B cell (primary cell): ENCODE measurements at regions not wholly inside any gene's neighbourhood (a gene's known extent, or its start where the extent isn't known, plus 50 kb on each side); places are given as distances from the start of the nearest gene placed in this dataset.

Experiments
- ATAC-seq: fragments of 200-7000 bp; cut with Tn5 transposase; one replicate; pipeline ENCODE4 v1.10.0; 2021; ENCODE audit warnings: low read depth, mild to moderate bottlenecking, moderate number of reproducible peaks, moderate library complexity
- CTCF ChIA-PET: fragments of 350-600 bp; sonication (Branson Sonifier 250); formaldehyde crosslinking; loops from one replicate; lab custom pipeline; 2021; ENCODE audit warnings: antibody characterized with exemption, inconsistent platforms; lab: Charles Lee
- POLR2A ChIA-PET: fragments of 350-600 bp; sonication (Branson Sonifier 250); formaldehyde crosslinking; loops from one replicate; lab custom pipeline; 2021; ENCODE audit warnings: antibody characterized with exemption; lab: Charles Lee
- DNase-seq: peaks from one replicate; pipeline ENCODE4 v3.0.0; 2013
- H2AFZ ChIP-seq: 2 replicates; pipeline ENCODE4 v1.6.1; 2012; ENCODE audit warnings: mild to moderate bottlenecking, low read depth, low read length; ENCODE audit not compliant: insufficient read depth, poor library complexity, severe bottlenecking
- H3K27ac ChIP-seq, 2 donors: 1 replicate in 1 of 2; 2 replicates in 1 of 2; pipeline ENCODE4 v1.5.1; 2012 to 2013; ENCODE audit warnings: low read length in 2 of 2, mild to moderate bottlenecking in 2 of 2, moderate library complexity in 1 of 2
- H3K27me3 ChIP-seq, 4 experiments: fragments of 200-600 bp in 1 of 4; sonication (generic) in 1 of 4; replicated peaks in 1 of 4; 1 replicate in 2 of 4; 2 replicates in 2 of 4; pipeline versions ENCODE4 v1.6.1 to v1.7.0; 2013 to 2016; ENCODE audit warnings: low read length in 3 of 4, mild to moderate bottlenecking in 2 of 4, mixed read lengths in 1 of 4, moderate library complexity in 1 of 4; ENCODE audit not compliant: insufficient read depth in 4 of 4, control insufficient read depth in 3 of 4; ENCODE audit errors: control extremely low read depth in 1 of 4
- H3K36me3 ChIP-seq, 2 experiments: replicated peaks in 1 of 2; 1 replicate in 1 of 2; 2 replicates in 1 of 2; pipeline versions ENCODE4 v1.6.1 to v1.7.1; 2013; ENCODE audit warnings: low read length in 1 of 2; ENCODE audit not compliant: insufficient read depth in 2 of 2, control insufficient read depth in 1 of 2; ENCODE audit errors: control extremely low read depth in 1 of 2, extremely low read depth in 1 of 2
- H3K4me1 ChIP-seq, 2 donors: fragments of 200-600 bp in 1 of 2; sonication (generic) in 1 of 2; 1 replicate in 1 of 2; 2 replicates in 1 of 2; pipeline versions ENCODE4 v1.5.1 to v1.6.1; 2013 to 2017; ENCODE audit warnings: low read length in 2 of 2; ENCODE audit not compliant: control insufficient read depth in 2 of 2, insufficient read depth in 2 of 2
- H3K4me2 ChIP-seq: replicated peaks from 2 replicates; pipeline ENCODE3; 2012; ENCODE audit warnings: mild to moderate bottlenecking, low read depth, low read length; ENCODE audit not compliant: poor library complexity, severe bottlenecking
- H3K4me3 ChIP-seq, 5 experiments: fragments of 200-600 bp in 1 of 5; sonication (generic) in 1 of 5; 1 replicate in 3 of 5; 2 replicates in 2 of 5; pipeline versions ENCODE4 v1.5.1 to v1.7.0; 2011 to 2016; ENCODE audit warnings: low read length in 4 of 5, mild to moderate bottlenecking in 4 of 5, low read depth in 2 of 5, control low read depth in 1 of 5, moderate library complexity in 1 of 5; ENCODE audit not compliant: insufficient read depth in 1 of 5; ENCODE audit errors: control extremely low read depth in 1 of 5, extremely low read depth in 1 of 5
- H3K79me2 ChIP-seq: fragments of 200-600 bp; sonication (generic); one replicate; pipeline ENCODE4 v1.6.0; 2016; ENCODE audit warnings: low read length; ENCODE audit not compliant: control insufficient read depth, insufficient read depth
- H3K9ac ChIP-seq: fragments of 200-600 bp; sonication (generic); 2 replicates; pipeline ENCODE4 v1.6.1; 2017; ENCODE audit warnings: mild to moderate bottlenecking, low read length, moderate library complexity
- H3K9me3 ChIP-seq, 3 donors: one replicate each; pipeline versions ENCODE4 v1.6.1 to v1.7.1; 2013; ENCODE audit warnings: low read length in 2 of 3; ENCODE audit not compliant: control insufficient read depth in 2 of 3, insufficient read depth in 1 of 3; ENCODE audit errors: control extremely low read depth in 1 of 3
- H4K20me1 ChIP-seq: 2 replicates; pipeline ENCODE4 v1.6.0; 2012; ENCODE audit warnings: mild to moderate bottlenecking, low read length; ENCODE audit not compliant: insufficient read depth, control insufficient read depth, poor library complexity, severe bottlenecking
- H3K27ac Mint-ChIP-seq: one replicate; pipeline ENCODE4 v1.8.0; 2021; ENCODE audit warnings: mixed read lengths
- H3K27me3 Mint-ChIP-seq: one replicate; pipeline ENCODE4 v1.8.0; 2021; ENCODE audit warnings: mixed read lengths
- H3K4me1 Mint-ChIP-seq: one replicate; pipeline ENCODE4 v1.8.0; 2021; ENCODE audit warnings: mixed read lengths
- H3K4me3 Mint-ChIP-seq: one replicate; pipeline ENCODE4 v1.8.0; 2021; ENCODE audit warnings: mixed read lengths
- H3K9me3 Mint-ChIP-seq: one replicate; pipeline ENCODE4 v1.8.0; 2022; ENCODE audit warnings: mixed read lengths; ENCODE audit not compliant: insufficient read depth
- CTCF ChIP-seq: fragments of 200-600 bp; IDR thresholded peaks from one replicate; pipeline ENCODE4 v1.8.0; 2022; ENCODE audit warnings: antibody characterized with exemption, mild to moderate bottlenecking
- EZH2 ChIP-seq: IDR thresholded peaks from 2 replicates; pipeline ENCODE4 v1.6.1; 2012; ENCODE audit warnings: borderline replicate concordance, low read depth, mild to moderate bottlenecking, moderate library complexity, low read length; ENCODE audit not compliant: insufficient read depth, poor library complexity, severe bottlenecking
- WGBS: methylation state at CpG from one replicate; pipeline ENCODE4 v1.1.5; 2013; ENCODE audit warnings: missing lambda C conversion rate; ENCODE audit not compliant: insufficient coverage; 5-methylcytosine and 5-hydroxymethylcytosine counted together
- intact Hi-C: fragments of 100-400 bp; cut with micrococcal nuclease; formaldehyde crosslinking; loops from one replicate; pipeline ENCODE4 v1.10.0; 2022

GRCh38 chr13:109485136-109485794 lies 301.1 kb downstream of the IRS2 start:
- no peak for TF ChIP-seq CTCF
- TF ChIP-seq EZH2: no peak
- POLR2A ChIA-PET: no interaction called here
- no peaks in the 10 kb centered on the region for H3K79me2 ChIP-seq
- no peak overlapping the region for H3K27ac Mint-ChIP-seq
- no peak overlapping the region for H3K4me3 Mint-ChIP-seq
- H3K4me3 ChIP-seq: no peak overlapping the region
- H3K9ac ChIP-seq: no peak overlapping the region
- no peak for DNase-seq
- H3K9me3 Mint-ChIP-seq: no peaks in the 10 kb centered on the region
- H3K4me2 ChIP-seq: no peak overlapping the region
- no peaks in the 10 kb centered on the region for H4K20me1 ChIP-seq
- no peak for ATAC-seq
- no peaks in the 10 kb centered on the region for H3K27me3 ChIP-seq
- H2AFZ ChIP-seq: no peak overlapping the region
- H3K27me3 Mint-ChIP-seq: no peaks in the 10 kb centered on the region
- intact Hi-C loops: no loop called here
- WGBS: 94% methylated on average over 9 of the region's 13 CpGs
- no peak overlapping the region for H3K27ac ChIP-seq
- H3K4me1 Mint-ChIP-seq: no peaks in the 10 kb centered on the region
- no peaks in the 10 kb centered on the region for H3K36me3 ChIP-seq
- peaks cover 0 to 18% (median 0%) of the 10 kb centered on the region in 3 donors for H3K9me3 ChIP-seq
- H3K4me1 ChIP-seq: no peaks in the 10 kb centered on the region
- CTCF ChIA-PET: no interaction called here

- Mint-ChIP-seq H3K4me3 (no peak overlapping the region), H3K9me3 (no peaks in the 10 kb centered on the region), H3K4me1 (no peaks in the 10 kb centered on the region), H3K27me3 (no peaks in the 10 kb centered on the region), H3K27ac (no peak overlapping the region)
- no peaks in the 10 kb centered on the region for H3K79me2 ChIP-seq
- no peak overlapping the region for H3K9ac ChIP-seq
- TF ChIP-seq CTCF: no peak
- no peak for TF ChIP-seq EZH2
- 76% methylated on average over 2 of the region's 5 CpGs for WGBS
- DNase-seq: no peak
- no peak overlapping the region for H3K27ac ChIP-seq
- ChIA-PET CTCF (no interaction called here), POLR2A (no interaction called here)
- H3K27me3 ChIP-seq: no peaks in the 10 kb centered on the region
- no peak overlapping the region for H2AFZ ChIP-seq
- H3K4me1 ChIP-seq: no peaks in the 10 kb centered on the region
- intact Hi-C loops: no loop called here
- peaks cover 0 to 11% (median 0%) of the 10 kb centered on the region in 3 donors for H3K9me3 ChIP-seq
- H3K4me2 ChIP-seq: no peak overlapping the region
- no peak for ATAC-seq
- no peaks in the 10 kb centered on the region for H4K20me1 ChIP-seq
- H3K4me3 ChIP-seq: no peak overlapping the region
- H3K36me3 ChIP-seq: no peaks in the 10 kb centered on the region
Observed at GRCh38 chr13:109483284-109483683, 303.1 kb downstream of the IRS2 start.
